ENCODE measurements at regions not wholly inside any gene's neighbourhood (a gene's known extent, or its start where the extent isn't known, plus 50 kb on each side); places are given as distances from the start of the nearest gene placed in this dataset.

GRCh38 chr15:97482521-97482920 is 478.0 kb upstream of the ARRDC4 start:
- DNase-seq (peak in 1 of 3 donors; percentile 0), ATAC-seq (ENCODE audit: insufficient read depth, low FRiP score) (no peak)
- TF ChIP-seq, protein P1, sequence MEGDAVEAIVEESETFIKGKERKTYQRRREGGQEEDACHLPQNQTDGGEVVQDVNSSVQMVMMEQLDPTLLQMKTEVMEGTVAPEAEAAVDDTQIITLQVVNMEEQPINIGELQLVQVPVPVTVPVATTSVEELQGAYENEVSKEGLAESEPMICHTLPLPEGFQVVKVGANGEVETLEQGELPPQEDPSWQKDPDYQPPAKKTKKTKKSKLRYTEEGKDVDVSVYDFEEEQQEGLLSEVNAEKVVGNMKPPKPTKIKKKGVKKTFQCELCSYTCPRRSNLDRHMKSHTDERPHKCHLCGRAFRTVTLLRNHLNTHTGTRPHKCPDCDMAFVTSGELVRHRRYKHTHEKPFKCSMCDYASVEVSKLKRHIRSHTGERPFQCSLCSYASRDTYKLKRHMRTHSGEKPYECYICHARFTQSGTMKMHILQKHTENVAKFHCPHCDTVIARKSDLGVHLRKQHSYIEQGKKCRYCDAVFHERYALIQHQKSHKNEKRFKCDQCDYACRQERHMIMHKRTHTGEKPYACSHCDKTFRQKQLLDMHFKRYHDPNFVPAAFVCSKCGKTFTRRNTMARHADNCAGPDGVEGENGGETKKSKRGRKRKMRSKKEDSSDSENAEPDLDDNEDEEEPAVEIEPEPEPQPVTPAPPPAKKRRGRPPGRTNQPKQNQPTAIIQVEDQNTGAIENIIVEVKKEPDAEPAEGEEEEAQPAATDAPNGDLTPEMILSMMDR (IDR thresholded peaks at IDR 0.05; ENCODE audit: control extremely low read depth, extremely low read depth), result no peak
- H3K4me3 ChIP-seq, result no peak overlapping the region
- no peaks in the 10 kb centered on the region for H3K4me1 ChIP-seq (ENCODE audit: control insufficient read depth in 5 of 5, insufficient read depth in 5 of 5, low read length in 5 of 5)
- H3K9me3 ChIP-seq (ENCODE audit: control insufficient read depth in 4 of 4, insufficient read depth in 3 of 4, low read length in 3 of 4), result peaks cover 0 to 13% (median under 1%) of the 10 kb centered on the region in 4 donors
- no peak overlapping the region for H3K9ac ChIP-seq (ENCODE audit: insufficient read depth in 1 of 2, low read length in 2 of 2)
- no peak overlapping the region for H3K27ac ChIP-seq (ENCODE audit: low read depth in 1 of 2, low read length in 1 of 2)
- no peaks in the 10 kb centered on the region for H3K36me3 ChIP-seq (ENCODE audit: control insufficient read depth in 4 of 4, insufficient read depth in 4 of 4, low read length in 4 of 4)
- no peaks in the 10 kb centered on the region for H3K27me3 ChIP-seq (ENCODE audit: control insufficient read depth in 3 of 3, insufficient read depth in 3 of 3, low read length in 2 of 3)
- 51 to 57% methylated on average over 3 of the region's 3 CpGs for WGBS, 2 donors

GRCh38 chr15:97483232-97483631 is 477.3 kb upstream of the ARRDC4 start:
- H3K36me3 ChIP-seq (ENCODE audit: control insufficient read depth in 4 of 4, insufficient read depth in 4 of 4, low read length in 4 of 4), result no peaks in the 10 kb centered on the region
- DNase-seq (no peak), ATAC-seq (ENCODE audit: insufficient read depth, low FRiP score) (no peak)
- H3K4me1 ChIP-seq (ENCODE audit: control insufficient read depth in 5 of 5, insufficient read depth in 5 of 5, low read length in 5 of 5), result no peaks in the 10 kb centered on the region
- H3K27me3 ChIP-seq (ENCODE audit: control insufficient read depth in 3 of 3, insufficient read depth in 3 of 3, low read length in 2 of 3), result no peaks in the 10 kb centered on the region
- no peak overlapping the region for H3K27ac ChIP-seq (ENCODE audit: low read depth in 1 of 2, low read length in 1 of 2)
- WGBS, 2 donors, result 89 to 94% methylated on average over 21 of the region's 21 CpGs
- TF ChIP-seq, protein P1 (IDR thresholded peaks at IDR 0.05; ENCODE audit: control extremely low read depth, extremely low read depth), result no peak
- peaks cover 0 to 13% (median under 1%) of the 10 kb centered on the region in 4 donors for H3K9me3 ChIP-seq (ENCODE audit: control insufficient read depth in 4 of 4, insufficient read depth in 3 of 4, low read length in 3 of 4)
- H3K9ac ChIP-seq (ENCODE audit: insufficient read depth in 1 of 2, low read length in 2 of 2), result no peak overlapping the region
- no peak overlapping the region for H3K4me3 ChIP-seq

- no peak overlapping the region for H3K27ac ChIP-seq (ENCODE audit: low read depth in 1 of 2, low read length in 1 of 2)
- H3K9ac ChIP-seq (ENCODE audit: insufficient read depth in 1 of 2, low read length in 2 of 2), result no peak overlapping the region
- TF ChIP-seq, protein P1 (IDR thresholded peaks at IDR 0.05; ENCODE audit: control extremely low read depth, extremely low read depth), result no peak
- H3K27me3 ChIP-seq (ENCODE audit: control insufficient read depth in 3 of 3, insufficient read depth in 3 of 3, low read length in 2 of 3), result no peaks in the 10 kb centered on the region
- H3K9me3 ChIP-seq (ENCODE audit: control insufficient read depth in 4 of 4, insufficient read depth in 3 of 4, low read length in 3 of 4), result peaks cover 0 to 2% (median 0%) of the 10 kb centered on the region in 4 donors
- no peaks in the 10 kb centered on the region for H3K36me3 ChIP-seq (ENCODE audit: control insufficient read depth in 4 of 4, insufficient read depth in 4 of 4, low read length in 4 of 4)
- ATAC-seq (ENCODE audit: insufficient read depth, low FRiP score), result no peak
- H3K4me1 ChIP-seq (ENCODE audit: control insufficient read depth in 5 of 5, insufficient read depth in 5 of 5, low read length in 5 of 5), result no peaks in the 10 kb centered on the region
- WGBS, 2 donors, result 74 to 76% methylated on average over 4 of the region's 4 CpGs
- H3K4me3 ChIP-seq, result no peak overlapping the region
- no peak for DNase-seq
Observed at GRCh38 chr15:97490429-97490828, 470.1 kb upstream of the ARRDC4 start.

- Histone ChIP-seq H3K27me3 (ENCODE audit: control insufficient read depth in 3 of 3, insufficient read depth in 3 of 3, low read length in 2 of 3) (no peaks in the 10 kb centered on the region), H3K4me3 (no peak overlapping the region), H3K36me3 (ENCODE audit: control insufficient read depth in 4 of 4, insufficient read depth in 4 of 4, low read length in 4 of 4) (no peaks in the 10 kb centered on the region), H3K4me1 (ENCODE audit: control insufficient read depth in 5 of 5, insufficient read depth in 5 of 5, low read length in 5 of 5) (no peaks in the 10 kb centered on the region), H3K9me3 (ENCODE audit: control insufficient read depth in 4 of 4, insufficient read depth in 3 of 4, low read length in 3 of 4) (no peaks in the 10 kb centered on the region), H3K27ac (ENCODE audit: low read depth in 1 of 2, low read length in 1 of 2) (no peak overlapping the region), H3K9ac (ENCODE audit: insufficient read depth in 1 of 2, low read length in 2 of 2) (no peak overlapping the region)
- DNase-seq (peak in 1 of 3 donors; percentile 3), ATAC-seq (ENCODE audit: insufficient read depth, low FRiP score) (no peak)
- TF ChIP-seq, protein P1 (IDR thresholded peaks at IDR 0.05; ENCODE audit: control extremely low read depth, extremely low read depth), result no peak
- WGBS, 2 donors, result 56 to 68% methylated on average over 1 of the region's 1 CpG
Observed at GRCh38 chr15:97501291-97501690, 459.2 kb upstream of the ARRDC4 start.

Data from lung (tissue), 11 donors.